Fibroblast of skin of left biceps (primary cell): ENCODE measurements at regions not wholly inside any gene's neighbourhood (a gene's known extent, or its start where the extent isn't known, plus 50 kb on each side); places are given as distances from the start of the nearest gene placed in this dataset.
A peak's percentile ranks its signal among the peaks of the same experiment; 100 is the strongest.
"Not testable (repeated sequence)": the region's sequence is repeated elsewhere in the genome, so short reads cannot be mapped to it uniquely, and the experiment has no call there.

ENCODE experiments used
- DNase-seq, 2 experiments: peaks; one replicate each; pipeline ENCODE4 v3.0.0-alpha.2; 2013; ENCODE audit warnings: low read depth in 2 of 2

- DNase-seq = no peak
Measured at GRCh38 chr2:39874236-39874635, 95.2 kb upstream of the THUMPD2 start.

- no peak for DNase-seq
Measured at GRCh38 chr2:39873586-39873985, 94.5 kb upstream of the THUMPD2 start.

- DNase-seq = no peak
Measured at GRCh38 chr2:39872748-39873147, 93.7 kb upstream of the THUMPD2 start.

GRCh38 chr2:39871291-39871761 is 92.3 kb upstream of the THUMPD2 start:
- DNase-seq = peak; percentile 88 to 91

GRCh38 chr2:39870871-39871270 is 91.8 kb upstream of the THUMPD2 start:
- DNase-seq = no peak

GRCh38 chr2:39867268-39867667 is 88.2 kb upstream of the THUMPD2 start:
- no peak for DNase-seq

- no peak for DNase-seq
Measured at GRCh38 chr2:39865751-39866150, 86.7 kb upstream of the THUMPD2 start.

- not testable (repeated sequence) for DNase-seq
Measured at GRCh38 chr2:39863672-39864071, 84.6 kb upstream of the THUMPD2 start.

GRCh38 chr2:39860538-39860937 is 81.5 kb upstream of the THUMPD2 start:
- DNase-seq = no peak

- no peak for DNase-seq
Measured at GRCh38 chr2:39858677-39859076, 79.6 kb upstream of the THUMPD2 start.

- DNase-seq = no peak
Measured at GRCh38 chr2:39855856-39856255, 76.8 kb upstream of the THUMPD2 start.

GRCh38 chr2:39854771-39855170 is 75.7 kb upstream of the THUMPD2 start:
- no peak for DNase-seq

- peak; percentile 69 to 79 for DNase-seq
Measured at GRCh38 chr2:39852831-39853230, 73.8 kb upstream of the THUMPD2 start.

GRCh38 chr2:39851651-39852110 is 72.6 kb upstream of the THUMPD2 start:
- DNase-seq = peak; percentile 40 to 50

GRCh38 chr2:39851251-39851650 is 72.2 kb upstream of the THUMPD2 start:
- DNase-seq = peak; percentile 62 to 64

GRCh38 chr2:39849982-39850526 is 71.0 kb upstream of the THUMPD2 start:
- no peak for DNase-seq

GRCh38 chr2:39849064-39849463 is 70.0 kb upstream of the THUMPD2 start:
- peak; percentile 27 to 41 for DNase-seq

GRCh38 chr2:39845460-39846146 is 66.5 kb upstream of the THUMPD2 start:
- no peak for DNase-seq

GRCh38 chr2:39839261-39839848 is 60.3 kb upstream of the THUMPD2 start:
- no peak for DNase-seq

- DNase-seq = no peak
Measured at GRCh38 chr2:39838589-39838988, 59.5 kb upstream of the THUMPD2 start.

GRCh38 chr2:39837856-39838453 is 58.9 kb upstream of the THUMPD2 start:
- DNase-seq = no peak

GRCh38 chr2:39836638-39837037 is 57.6 kb upstream of the THUMPD2 start:
- no peak for DNase-seq

GRCh38 chr2:39834426-39834825 is 55.4 kb upstream of the THUMPD2 start:
- no peak for DNase-seq
